H1 (cell line): ENCODE measurements at regions not wholly inside any gene's neighbourhood (a gene's known extent, or its start where the extent isn't known, plus 50 kb on each side); places are given as distances from the start of the nearest gene placed in this dataset.

ENCODE experiments used
- ASH2L ChIP-seq: fragments of 200-600, 300-600 bp; sonication (generic); IDR thresholded peaks from one replicate; pipeline ENCODE4 v1.7.1; 2017; ENCODE audit warnings: low read length
- BCL11A ChIP-seq, 2 experiments: IDR thresholded peaks; one replicate each; pipeline ENCODE4 v1.6.1; 2011; ENCODE audit warnings: low read depth in 2 of 2, low read length in 2 of 2, mild to moderate bottlenecking in 2 of 2
- CHD1 ChIP-seq: IDR thresholded peaks from 2 replicates; pipeline ENCODE4 v1.6.1; 2012; ENCODE audit warnings: low read depth, low read length, improper control_type of control experiment
- EP300 ChIP-seq, 2 experiments: IDR thresholded peaks; 1 replicate in 1 of 2; 2 replicates in 1 of 2; pipeline ENCODE4 v1.6.1; 2011 to 2012; ENCODE audit warnings: low read depth in 2 of 2, low read length in 2 of 2, mild to moderate bottlenecking in 2 of 2, borderline replicate concordance in 1 of 2, inconsistent platforms in 1 of 2, moderate library complexity in 1 of 2
- EZH2 ChIP-seq: fragments of 200-600 bp; sonication (generic); IDR thresholded peaks from 2 replicates; pipeline ENCODE4 v1.7.1; 2012; ENCODE audit warnings: low read depth, mild to moderate bottlenecking, moderate library complexity, low read length, inconsistent platforms; ENCODE audit not compliant: severe bottlenecking
- TAF1 ChIP-seq: IDR thresholded peaks from 2 replicates; pipeline ENCODE4 v1.6.1; 2011; ENCODE audit warnings: mild to moderate bottlenecking, low read depth, low read length
- YY1 ChIP-seq: IDR thresholded peaks from 2 replicates; pipeline ENCODE4 v1.6.1; 2011; ENCODE audit warnings: low read depth, mild to moderate bottlenecking, low read length
- ZNF274 ChIP-seq: IDR thresholded peaks from 2 replicates; pipeline ENCODE4 v1.7.0; 2012; ENCODE audit warnings: low read length, borderline replicate concordance; ENCODE audit errors: extremely low read depth
- TF ChIP-seq, protein P1 (sequence below), 3 experiments: IDR thresholded peaks; 1 replicate in 2 of 3; 2 replicates in 1 of 3; pipeline versions ENCODE4 v1.5.1 to v1.6.1; 2011; ENCODE audit warnings: low read length in 3 of 3, mild to moderate bottlenecking in 3 of 3, inconsistent platforms in 2 of 3, low read depth in 1 of 3, moderate library complexity in 1 of 3; ENCODE audit not compliant: insufficient read depth in 1 of 3; ENCODE audit errors: control extremely low read depth in 1 of 3
- TF ChIP-seq, protein P2 (sequence below): IDR thresholded peaks from 2 replicates; pipeline ENCODE4 v1.6.1; 2012; ENCODE audit warnings: inconsistent platforms

DNA sequence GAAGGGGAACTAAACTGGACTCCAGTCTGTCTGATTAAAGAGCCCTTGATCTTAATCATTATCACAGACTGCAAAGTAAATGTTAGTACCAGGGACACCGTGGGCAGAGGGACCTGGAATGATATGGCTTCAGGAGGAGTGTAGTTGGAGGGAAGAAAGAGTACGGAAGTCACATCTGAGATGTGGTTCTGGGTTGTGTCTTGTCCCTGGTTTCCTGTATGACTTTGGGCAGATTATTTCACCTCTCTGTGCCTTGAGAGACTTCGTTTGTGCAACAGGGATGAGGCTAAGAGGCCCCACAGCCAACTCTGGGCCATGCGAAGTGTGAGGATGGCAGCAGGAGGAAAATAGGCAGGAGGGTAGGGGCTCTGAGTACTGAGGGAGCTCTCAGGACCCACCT, 76.1 kb upstream of the SLC2A1 start:
- TF ChIP-seq YY1 (no peak), BCL11A (IDR thresholded peaks at IDR 0.05; ENCODE audit: low read depth in 2 of 2, low read length in 2 of 2) (no peak), ZNF274 (no peak), CHD1 (no peak), EP300 (IDR thresholded peaks at IDR 0.05; ENCODE audit: borderline replicate concordance in 1 of 2, low read depth in 2 of 2, low read length in 2 of 2) (no peak), TAF1 (no peak), EZH2 (no peak), ASH2L (no peak)
- TF ChIP-seq, protein P1, sequence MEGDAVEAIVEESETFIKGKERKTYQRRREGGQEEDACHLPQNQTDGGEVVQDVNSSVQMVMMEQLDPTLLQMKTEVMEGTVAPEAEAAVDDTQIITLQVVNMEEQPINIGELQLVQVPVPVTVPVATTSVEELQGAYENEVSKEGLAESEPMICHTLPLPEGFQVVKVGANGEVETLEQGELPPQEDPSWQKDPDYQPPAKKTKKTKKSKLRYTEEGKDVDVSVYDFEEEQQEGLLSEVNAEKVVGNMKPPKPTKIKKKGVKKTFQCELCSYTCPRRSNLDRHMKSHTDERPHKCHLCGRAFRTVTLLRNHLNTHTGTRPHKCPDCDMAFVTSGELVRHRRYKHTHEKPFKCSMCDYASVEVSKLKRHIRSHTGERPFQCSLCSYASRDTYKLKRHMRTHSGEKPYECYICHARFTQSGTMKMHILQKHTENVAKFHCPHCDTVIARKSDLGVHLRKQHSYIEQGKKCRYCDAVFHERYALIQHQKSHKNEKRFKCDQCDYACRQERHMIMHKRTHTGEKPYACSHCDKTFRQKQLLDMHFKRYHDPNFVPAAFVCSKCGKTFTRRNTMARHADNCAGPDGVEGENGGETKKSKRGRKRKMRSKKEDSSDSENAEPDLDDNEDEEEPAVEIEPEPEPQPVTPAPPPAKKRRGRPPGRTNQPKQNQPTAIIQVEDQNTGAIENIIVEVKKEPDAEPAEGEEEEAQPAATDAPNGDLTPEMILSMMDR (IDR thresholded peaks at IDR 0.05; ENCODE audit: control extremely low read depth in 1 of 3, insufficient read depth in 1 of 3, low read depth in 1 of 3, low read length in 3 of 3): no peak
- TF ChIP-seq, protein P2, sequence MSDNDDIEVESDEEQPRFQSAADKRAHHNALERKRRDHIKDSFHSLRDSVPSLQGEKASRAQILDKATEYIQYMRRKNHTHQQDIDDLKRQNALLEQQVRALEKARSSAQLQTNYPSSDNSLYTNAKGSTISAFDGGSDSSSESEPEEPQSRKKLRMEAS: no peak
